Heart left ventricle (tissue), 13 donors: ENCODE measurements at regions not wholly inside any gene's neighbourhood (a gene's known extent, or its start where the extent isn't known, plus 50 kb on each side); places are given as distances from the start of the nearest gene placed in this dataset.
"Not testable (repeated sequence)": the region's sequence is repeated elsewhere in the genome, so short reads cannot be mapped to it uniquely, and the experiment has no call there.

Experiments used
- CTCF ChIP-seq, 12 donors: fragments of 200-600 bp; sonication (generic) in 4 of 12; IDR thresholded peaks; one replicate each; pipeline versions ENCODE4 v1.5.0 to v1.8.0; 2018 to 2022; ENCODE audit warnings: antibody characterized with exemption in 12 of 12, mild to moderate bottlenecking in 5 of 12
- POLR2A ChIP-seq, 2 donors: fragments of 450-650 bp; IDR thresholded peaks; one replicate each; pipeline ENCODE4 v1.6.1; 2017; ENCODE audit warnings: antibody characterized with exemption in 2 of 2, mild to moderate bottlenecking in 2 of 2, moderate library complexity in 2 of 2
- donor health status: ischemic (EF 13 %, LVEDD 7.1; RV severe dilation, severe dysfunction).
- donor health status: DM: no; HTN: yes; CAD: no.
- donor health status: DM: no; HTN: no; CAD: no.
- donor health status: ischemic (EF 25% LVEDD 6.9; RV normal size, moderate dysfunction).
- donor health status: ischemic (EF 25% LVEDD 5.7; RV mildly dilated, moderate dysfunction).
- donor health status: ischemic (EF 35%, LVEDD 5.7; RV mildly dilated, moderate dysfunction).
- donor health status: nonischemic (EF 11% LVEDD 7.7; RV severe dilation, severe dysfunction).
- donor health status: DM: yes; HTN: yes; CAD: no.
- donor health status: PGD.
- donor health status: ischemic (EF 29% LVEDD 5.4; RV normal size, mild dysfunction).
- donor health status: nonischemic (EF 23%, LVEDD 6.1; RV moderate dilation, normal function).

DNA sequence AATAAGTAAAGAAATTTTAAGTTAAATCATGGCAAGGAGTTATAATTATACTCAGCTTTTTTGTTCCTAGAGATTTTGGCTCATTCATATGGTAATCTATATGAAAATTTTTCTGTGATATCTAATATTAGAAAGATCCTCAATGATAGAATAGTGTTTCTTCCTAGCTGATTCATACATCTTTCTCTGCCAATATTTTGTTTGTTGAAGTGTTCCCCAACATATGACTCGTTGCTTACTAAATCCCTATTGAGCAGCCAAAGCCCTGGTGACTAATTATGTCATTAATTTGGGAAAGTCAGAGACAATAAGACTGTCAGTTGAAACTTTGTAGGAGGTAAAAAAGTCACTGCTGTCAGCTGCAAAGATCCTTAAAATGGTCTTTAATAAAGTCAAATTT, 1348.5 kb upstream of the CDH18 start:
- TF ChIP-seq CTCF, POLR2A (IDR thresholded peaks at IDR 0.05): not testable (repeated sequence)
